OCI-LY7 (cell line): ENCODE measurements at regions not wholly inside any gene's neighbourhood (a gene's known extent, or its start where the extent isn't known, plus 50 kb on each side); places are given as distances from the start of the nearest gene placed in this dataset.

ENCODE experiments used
- BruUV-seq: library from RNA; stranded (reverse); fragments of 400-500 nt; replicated peaks from 2 replicates; lab custom pipeline; 2021; lab: Mats Ljungman, UMichigan
- CTCF ChIA-PET: fragments of 300-600 bp; sonication (Branson Sonifier 250); formaldehyde crosslinking; loops from one replicate; lab custom pipeline; 2022; ENCODE audit warnings: antibody characterized with exemption; ENCODE audit not compliant: unreplicated experiment; lab: Charles Lee
- POLR2A ChIA-PET: fragments of 300-600 bp; sonication (Branson Sonifier 250); formaldehyde crosslinking; loops from one replicate; lab custom pipeline; 2022; ENCODE audit warnings: antibody characterized with exemption; lab: Charles Lee
- DNase-seq: peaks from one replicate; pipeline ENCODE4 v3.0.0-alpha.2; 2015; ENCODE audit warnings: low spot score
- H2AFZ ChIP-seq: fragments of 200-600 bp; sonication (generic), shearing (Covaris generic); 2 replicates; pipeline ENCODE4 v1.6.1; 2014; ENCODE audit warnings: mild to moderate bottlenecking, antibody characterized with exemption, low read length, moderate library complexity
- H3K27ac ChIP-seq: fragments of 200-600 bp; sonication (generic); 2 replicates; pipeline ENCODE4 v1.5.1; 2014; ENCODE audit warnings: mixed run types, low read depth, mild to moderate bottlenecking, moderate library complexity, low read length, inconsistent platforms; ENCODE audit not compliant: poor library complexity, severe bottlenecking
- H3K36me3 ChIP-seq: fragments of 200-600 bp; sonication (generic); 2 replicates; pipeline ENCODE4 v1.6.1; 2014; ENCODE audit warnings: mild to moderate bottlenecking, antibody characterized with exemption, low read length, moderate library complexity, mixed read lengths; ENCODE audit not compliant: insufficient read depth
- H3K4me1 ChIP-seq: fragments of 200-600 bp; sonication (generic); 2 replicates; pipeline ENCODE4 v1.5.1; 2014; ENCODE audit warnings: mild to moderate bottlenecking, low read length; ENCODE audit not compliant: insufficient read depth, poor library complexity, severe bottlenecking
- H3K4me2 ChIP-seq: fragments of 200-600 bp; sonication (generic); 2 replicates; pipeline ENCODE4 v1.6.1; 2014; ENCODE audit warnings: mild to moderate bottlenecking, low read length
- H3K4me3 ChIP-seq: fragments of 200-600 bp; sonication (generic); 2 replicates; pipeline ENCODE4 v1.5.1; 2014; ENCODE audit warnings: mild to moderate bottlenecking, low read depth, low read length; ENCODE audit not compliant: poor library complexity, severe bottlenecking
- H3K79me2 ChIP-seq: fragments of 200-600 bp; sonication (generic); 2 replicates; pipeline ENCODE4 v1.6.1; 2016; ENCODE audit warnings: low read depth, mild to moderate bottlenecking, low read length, moderate library complexity, mixed read lengths; ENCODE audit not compliant: insufficient read depth
- H3K9me2 ChIP-seq: fragments of 200-600 bp; sonication (generic); 2 replicates; pipeline ENCODE4 v1.6.1; 2016; ENCODE audit warnings: mild to moderate bottlenecking, low read length, mixed read lengths; ENCODE audit not compliant: insufficient read depth
- H3K9me3 ChIP-seq: fragments of 200-600 bp; sonication (generic); 2 replicates; pipeline ENCODE4 v1.6.1; 2014; ENCODE audit warnings: mild to moderate bottlenecking, mixed run types, low read length, mixed read lengths
- H4K20me1 ChIP-seq: fragments of 200-600 bp; sonication (generic); 2 replicates; pipeline ENCODE4 v1.6.1; 2014; ENCODE audit warnings: mild to moderate bottlenecking, antibody characterized with exemption, low read length, moderate library complexity, mixed read lengths; ENCODE audit not compliant: insufficient read depth
- CTCF ChIP-seq: fragments of 200-600 bp; sonication (generic); conservative IDR thresholded peaks from 2 replicates; pipeline ENCODE4 v1.5.1; 2014; ENCODE audit warnings: mild to moderate bottlenecking, antibody characterized with exemption, low read length, moderate library complexity, mixed read lengths
- EZH2phosphoT487 ChIP-seq: fragments of 200-600 bp; sonication (generic); IDR thresholded peaks from 2 replicates; pipeline ENCODE4 v1.6.1; 2018; ENCODE audit warnings: low read depth, borderline replicate concordance, mild to moderate bottlenecking, mixed run types, antibody characterized with exemption, low read length, moderate library complexity, mixed read lengths
- intact Hi-C: fragments of 100-400 bp; cut with micrococcal nuclease; formaldehyde crosslinking; loops from one replicate; pipeline ENCODE4 v1.10.0; 2022; ENCODE audit not compliant: unreplicated experiment

DNA sequence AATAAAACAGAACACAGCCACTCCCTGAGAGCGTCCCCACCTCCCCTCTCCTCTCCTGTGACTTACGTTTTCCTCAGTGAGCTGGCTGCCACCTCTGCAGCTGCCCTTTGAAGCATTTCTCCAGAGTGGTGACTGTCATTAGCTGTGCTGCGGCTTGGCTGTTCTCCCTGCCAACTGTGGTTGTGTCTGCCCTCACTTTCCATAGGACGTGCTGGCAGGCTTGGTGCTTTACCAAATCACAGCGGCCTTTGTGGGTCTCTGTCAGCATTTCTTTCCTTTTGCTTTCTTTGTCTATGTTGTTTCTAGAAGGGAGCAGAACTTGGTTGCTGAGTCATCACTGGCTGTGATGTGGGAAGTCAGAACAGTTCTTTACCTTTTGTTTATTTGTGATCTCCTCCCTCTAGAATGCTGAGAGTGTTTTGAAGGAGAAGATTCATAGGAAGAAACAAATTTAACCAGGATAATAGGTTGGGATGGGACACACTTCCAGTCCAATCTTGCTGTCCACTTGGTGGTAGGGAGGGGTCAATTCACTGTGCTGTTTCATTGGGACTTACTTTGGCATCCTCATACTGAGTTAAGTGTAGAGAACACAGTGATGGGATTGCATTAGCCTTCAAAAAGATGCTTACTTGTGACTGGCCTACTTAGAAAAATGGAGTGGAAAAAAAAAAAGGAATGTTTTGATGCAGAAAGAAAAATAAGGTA, 88.2 kb downstream of the TMX1 start:
- TF ChIP-seq EZH2phosphoT487 (no peak), CTCF (no peak)
- Histone ChIP-seq H3K4me1 (no peaks in the 10 kb centered on the region), H3K4me3 (no peak overlapping the region), H2AFZ (no peak overlapping the region), H4K20me1 (no peaks in the 10 kb centered on the region), H3K27ac (no peak overlapping the region), H3K79me2 (no peaks in the 10 kb centered on the region), H3K4me2 (no peak overlapping the region), H3K9me3 (no peaks in the 10 kb centered on the region), H3K36me3 (no peaks in the 10 kb centered on the region), H3K9me2 (no peaks in the 10 kb centered on the region)
- POLR2A ChIA-PET, result no interaction called here
- no peak for DNase-seq
- intact Hi-C loops, result no loop called here
- no TSS peak for BruUV-seq
- CTCF ChIA-PET, result no interaction called here

- Histone ChIP-seq H3K27ac (no peak overlapping the region), H3K4me3 (no peak overlapping the region), H3K4me2 (no peak overlapping the region), H4K20me1 (no peaks in the 10 kb centered on the region), H3K4me1 (no peaks in the 10 kb centered on the region), H2AFZ (no peak overlapping the region), H3K36me3 (no peaks in the 10 kb centered on the region), H3K9me3 (no peaks in the 10 kb centered on the region), H3K79me2 (no peaks in the 10 kb centered on the region), H3K9me2 (no peaks in the 10 kb centered on the region)
- BruUV-seq, result no TSS peak
- CTCF ChIA-PET, result no interaction called here
- intact Hi-C loops, result no loop called here
- DNase-seq, result no peak
- POLR2A ChIA-PET, result interaction anchor here (0.7 kb wide), 1 partner anchor 377 kb away, joined by 3 read pairs; no protein-coding TSS in a partner anchor
- TF ChIP-seq CTCF (no peak), EZH2phosphoT487 (no peak)
Observed at GRCh38 chr14:51328772-51329353, 88.8 kb downstream of the TMX1 start.
